Activated CD4-positive, alpha-beta memory T cell treated with anti-CD3 and anti-CD28 coated beads, Interleukin-2, amount 10 ng/mL, durations not matched to agents 7 days and 5 days (primary cell): ENCODE measurements at regions not wholly inside any gene's neighbourhood (a gene's known extent, or its start where the extent isn't known, plus 50 kb on each side); places are given as distances from the start of the nearest gene placed in this dataset.

Experiments used
- CTCF ChIA-PET: fragments of 350-600 bp; sonication (Branson Sonifier 250); formaldehyde crosslinking; loops from one replicate; lab custom pipeline; 2021; ENCODE audit warnings: antibody characterized with exemption, inconsistent platforms; lab: Charles Lee
- POLR2A ChIA-PET: fragments of 350-600 bp; sonication (Branson Sonifier 250); formaldehyde crosslinking; loops from one replicate; lab custom pipeline; 2021; ENCODE audit warnings: antibody characterized with exemption; lab: Charles Lee
- DNase-seq: peaks from one replicate; pipeline ENCODE4 v3.0.0-alpha.2; 2020
- H3K27ac Mint-ChIP-seq: one replicate; pipeline ENCODE4 v1.8.0; 2021; ENCODE audit warnings: mild to moderate bottlenecking, mixed read lengths
- H3K27me3 Mint-ChIP-seq: one replicate; pipeline ENCODE4 v1.8.0; 2021; ENCODE audit warnings: mixed read lengths
- H3K36me3 Mint-ChIP-seq: one replicate; pipeline ENCODE4 v1.8.0; 2021; ENCODE audit warnings: low read depth, mixed read lengths
- H3K4me1 Mint-ChIP-seq: one replicate; pipeline ENCODE4 v1.8.0; 2021; ENCODE audit warnings: mixed read lengths
- H3K4me3 Mint-ChIP-seq: one replicate; pipeline ENCODE4 v1.8.0; 2021; ENCODE audit warnings: mild to moderate bottlenecking, mixed read lengths
- H3K9me3 Mint-ChIP-seq: one replicate; pipeline ENCODE4 v1.8.0; 2021; ENCODE audit warnings: mixed read lengths

- no peak overlapping the region for H3K4me3 Mint-ChIP-seq
- no peaks in the 10 kb centered on the region for H3K4me1 Mint-ChIP-seq
- no peaks in the 10 kb centered on the region for H3K9me3 Mint-ChIP-seq
- no peaks in the 10 kb centered on the region for H3K27me3 Mint-ChIP-seq
- H3K27ac Mint-ChIP-seq: no peak overlapping the region
- ChIA-PET POLR2A (no interaction called here), CTCF (no interaction called here)
- DNase-seq: no peak
- no peaks in the 10 kb centered on the region for H3K36me3 Mint-ChIP-seq
Observed at GRCh38 chr15:35705884-35706585, 160.1 kb upstream of the DPH6 start.

DNA sequence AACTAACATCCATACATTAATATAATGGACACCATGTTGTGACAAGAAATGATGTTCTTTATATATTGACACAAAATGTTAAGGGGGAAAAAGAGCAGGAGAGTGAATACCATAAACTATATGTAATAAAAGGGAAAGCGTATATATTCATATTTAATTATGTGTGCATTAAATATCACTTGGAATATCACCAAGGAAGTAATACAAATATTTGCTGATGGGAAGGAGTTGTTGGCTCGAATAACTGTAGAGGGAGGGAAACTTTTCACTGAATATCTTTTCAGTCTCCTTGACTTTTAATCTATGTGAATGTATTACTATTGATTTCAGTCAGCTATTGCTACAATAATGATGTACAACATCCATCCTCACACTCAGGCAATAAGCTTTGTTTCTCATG lies 167.0 kb upstream of the DPH6 start:
- H3K9me3 Mint-ChIP-seq: no peaks in the 10 kb centered on the region
- H3K27ac Mint-ChIP-seq: no peak overlapping the region
- no peaks in the 10 kb centered on the region for H3K36me3 Mint-ChIP-seq
- peaks cover 4% of the 10 kb centered on the region for H3K27me3 Mint-ChIP-seq
- ChIA-PET CTCF (no interaction called here), POLR2A (no interaction called here)
- no peak for DNase-seq
- no peak overlapping the region for H3K4me3 Mint-ChIP-seq
- H3K4me1 Mint-ChIP-seq: no peaks in the 10 kb centered on the region

DNA sequence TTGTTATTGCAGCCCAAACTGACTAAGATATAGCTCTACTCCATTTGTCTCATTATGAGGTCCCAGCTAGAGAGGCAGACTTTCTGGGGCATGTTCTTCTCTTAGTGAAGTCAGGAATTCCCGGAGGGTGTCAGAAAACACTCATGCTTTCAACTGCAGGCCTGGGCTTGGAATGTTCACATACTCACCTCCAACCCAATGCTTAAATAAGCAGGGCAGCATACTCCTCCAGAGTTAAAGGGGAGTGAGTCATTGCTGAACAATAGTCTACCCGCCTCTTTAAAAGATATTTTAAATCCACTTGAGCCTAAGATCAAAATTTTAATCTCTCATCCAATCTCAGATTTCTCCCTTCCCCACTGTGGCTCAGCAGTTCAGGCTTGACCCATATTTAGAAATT lies 167.8 kb upstream of the DPH6 start:
- H3K36me3 Mint-ChIP-seq: no peaks in the 10 kb centered on the region
- ChIA-PET CTCF (no interaction called here), POLR2A (no interaction called here)
- no peaks in the 10 kb centered on the region for H3K4me1 Mint-ChIP-seq
- no peak for DNase-seq
- H3K4me3 Mint-ChIP-seq: no peak overlapping the region
- H3K27me3 Mint-ChIP-seq: peaks cover 4% of the 10 kb centered on the region
- no peaks in the 10 kb centered on the region for H3K9me3 Mint-ChIP-seq
- H3K27ac Mint-ChIP-seq: no peak overlapping the region

GRCh38 chr15:35717721-35718120 lies 171.8 kb upstream of the DPH6 start:
- ChIA-PET POLR2A (no interaction called here), CTCF (no interaction called here)
- Mint-ChIP-seq H3K27me3 (peaks cover 8% of the 10 kb centered on the region), H3K4me1 (no peaks in the 10 kb centered on the region), H3K27ac (no peak overlapping the region), H3K36me3 (no peaks in the 10 kb centered on the region), H3K4me3 (no peak overlapping the region), H3K9me3 (no peaks in the 10 kb centered on the region)
- DNase-seq: no peak

DNA sequence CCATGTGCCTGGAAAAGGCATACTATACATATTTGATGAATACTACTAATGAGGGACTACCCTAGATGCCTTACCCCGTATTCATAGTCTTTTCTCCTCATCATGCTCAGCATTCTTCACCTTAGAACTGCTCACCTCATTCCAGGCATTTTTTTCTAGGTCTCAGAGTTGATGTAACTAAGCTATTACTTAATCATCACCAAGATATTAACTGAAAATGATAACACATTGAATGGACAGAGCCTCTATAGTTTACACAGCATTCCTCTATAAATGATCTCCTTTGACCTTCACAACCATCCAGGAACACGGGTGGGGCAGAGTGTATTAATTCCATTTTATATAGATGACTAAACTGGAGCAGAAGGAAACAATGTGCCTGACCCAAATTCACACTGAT lies 174.1 kb upstream of the DPH6 start:
- Mint-ChIP-seq H3K27me3 (peaks cover 8% of the 10 kb centered on the region), H3K9me3 (no peaks in the 10 kb centered on the region), H3K36me3 (no peaks in the 10 kb centered on the region), H3K4me1 (no peaks in the 10 kb centered on the region), H3K4me3 (no peak overlapping the region), H3K27ac (no peak overlapping the region)
- CTCF ChIA-PET: interaction anchor here (1.4 kb wide), 1 partner anchor 32 kb away, joined by 3 read pairs; no protein-coding TSS in a partner anchor
- no peak for DNase-seq
- POLR2A ChIA-PET: no interaction called here

- H3K36me3 Mint-ChIP-seq: no peaks in the 10 kb centered on the region
- H3K4me1 Mint-ChIP-seq: no peaks in the 10 kb centered on the region
- H3K4me3 Mint-ChIP-seq: no peak overlapping the region
- ChIA-PET CTCF (no interaction called here), POLR2A (no interaction called here)
- H3K9me3 Mint-ChIP-seq: no peaks in the 10 kb centered on the region
- DNase-seq: no peak
- H3K27me3 Mint-ChIP-seq: peaks cover 8% of the 10 kb centered on the region
- no peak overlapping the region for H3K27ac Mint-ChIP-seq
Observed at GRCh38 chr15:35720984-35721383, 175.0 kb upstream of the DPH6 start.

GRCh38 chr15:35721751-35722150 lies 175.8 kb upstream of the DPH6 start:
- no peaks in the 10 kb centered on the region for H3K36me3 Mint-ChIP-seq
- ChIA-PET CTCF (no interaction called here), POLR2A (no interaction called here)
- H3K4me3 Mint-ChIP-seq: no peak overlapping the region
- no peak for DNase-seq
- H3K9me3 Mint-ChIP-seq: no peaks in the 10 kb centered on the region
- no peaks in the 10 kb centered on the region for H3K4me1 Mint-ChIP-seq
- no peak overlapping the region for H3K27ac Mint-ChIP-seq
- H3K27me3 Mint-ChIP-seq: peaks cover 8% of the 10 kb centered on the region

DNA sequence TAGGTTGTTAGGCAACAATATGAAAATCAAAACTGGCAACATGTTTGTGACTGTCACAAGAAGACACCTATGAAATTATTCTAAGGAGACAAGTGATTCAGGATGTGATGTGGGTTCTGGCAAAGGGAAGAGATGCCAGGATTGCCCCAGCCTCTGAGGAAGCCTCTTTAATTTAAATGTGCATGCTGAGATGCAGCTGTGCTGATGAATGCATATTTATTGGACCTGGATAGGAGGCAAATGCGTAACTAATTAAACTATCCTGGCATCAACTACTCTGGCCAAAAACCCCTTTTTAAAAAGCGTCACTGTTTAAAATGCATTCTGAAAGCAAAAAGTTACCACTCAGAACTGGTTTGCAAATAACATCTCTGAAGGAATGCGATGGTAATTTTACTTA lies 176.5 kb upstream of the DPH6 start:
- DNase-seq: no peak
- CTCF ChIA-PET: interaction anchor here (0.8 kb wide), 1 partner anchor 29 kb away, joined by 3 read pairs; no protein-coding TSS in a partner anchor
- H3K4me1 Mint-ChIP-seq: no peaks in the 10 kb centered on the region
- no peak overlapping the region for H3K27ac Mint-ChIP-seq
- no peaks in the 10 kb centered on the region for H3K9me3 Mint-ChIP-seq
- POLR2A ChIA-PET: no interaction called here
- no peak overlapping the region for H3K4me3 Mint-ChIP-seq
- peaks cover 8% of the 10 kb centered on the region for H3K27me3 Mint-ChIP-seq
- no peaks in the 10 kb centered on the region for H3K36me3 Mint-ChIP-seq

DNA sequence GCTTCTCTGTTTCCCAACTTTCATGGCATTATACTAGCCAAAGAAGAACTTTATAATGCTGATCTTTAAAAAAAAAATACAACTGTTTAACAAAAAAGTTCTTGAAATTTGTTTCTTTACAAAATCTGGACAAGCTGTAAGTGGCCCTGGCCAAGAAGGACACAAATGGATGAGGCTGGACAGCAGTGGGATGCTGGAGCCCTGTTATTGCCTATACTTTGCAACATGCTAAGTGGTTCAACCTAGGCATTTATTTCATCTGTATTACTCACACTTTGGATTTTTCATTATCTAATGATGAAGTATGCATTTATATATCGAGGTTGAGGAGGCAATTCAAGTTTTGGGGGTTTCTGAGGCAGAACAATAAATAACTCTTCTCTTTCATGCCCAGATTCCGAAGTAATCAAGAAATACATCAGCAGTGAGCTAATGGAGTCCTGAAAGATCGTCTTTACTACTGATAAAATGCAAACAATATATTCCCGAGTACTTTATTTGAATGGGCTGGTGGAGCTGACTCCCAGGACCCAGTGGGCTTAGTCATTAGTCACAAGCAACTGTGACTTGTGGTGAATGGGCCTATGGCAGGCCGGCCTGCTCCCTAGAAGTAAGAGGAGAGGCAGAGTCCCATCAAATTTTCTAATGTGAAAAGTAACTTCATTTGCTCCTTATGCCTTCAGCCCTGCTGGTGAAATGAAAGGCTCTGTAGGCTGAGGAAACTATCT lies 177.3 kb upstream of the DPH6 start:
- H3K4me1 Mint-ChIP-seq: no peaks in the 10 kb centered on the region
- ChIA-PET POLR2A (no interaction called here), CTCF (interaction anchor here (0.8 kb wide), 1 partner anchor 29 kb away, joined by 3 read pairs; no protein-coding TSS in a partner anchor)
- H3K9me3 Mint-ChIP-seq: no peaks in the 10 kb centered on the region
- no peaks in the 10 kb centered on the region for H3K36me3 Mint-ChIP-seq
- no peak overlapping the region for H3K4me3 Mint-ChIP-seq
- no peak for DNase-seq
- no peak overlapping the region for H3K27ac Mint-ChIP-seq
- peaks cover 4% of the 10 kb centered on the region for H3K27me3 Mint-ChIP-seq

DNA sequence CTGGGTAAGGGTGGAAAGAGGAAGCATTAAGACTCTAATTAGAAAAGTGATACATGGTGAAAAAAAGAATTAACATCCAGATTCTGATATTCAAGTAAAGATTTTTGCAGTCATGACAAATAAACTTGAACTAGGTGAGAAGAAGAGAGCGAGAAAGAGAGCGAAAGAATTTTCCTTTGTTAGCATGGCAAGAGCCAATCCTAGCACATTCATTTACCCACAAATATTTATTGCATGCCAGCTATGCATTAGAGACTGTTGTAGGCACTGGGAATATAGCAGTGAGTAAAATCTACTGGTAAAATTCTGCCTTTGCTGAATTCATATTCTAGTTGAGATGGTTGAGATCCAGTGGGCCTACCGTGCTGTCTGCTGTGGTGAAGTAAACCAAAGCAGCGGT lies 177.9 kb upstream of the DPH6 start:
- ChIA-PET CTCF (no interaction called here), POLR2A (no interaction called here)

GRCh38 chr15:35724626-35725025 lies 178.7 kb upstream of the DPH6 start:
- ChIA-PET POLR2A (no interaction called here), CTCF (no interaction called here)
- H3K4me3 Mint-ChIP-seq: no peak overlapping the region
- no peak for DNase-seq
- H3K36me3 Mint-ChIP-seq: no peaks in the 10 kb centered on the region
- H3K27ac Mint-ChIP-seq: no peak overlapping the region
- no peaks in the 10 kb centered on the region for H3K9me3 Mint-ChIP-seq
- H3K4me1 Mint-ChIP-seq: no peaks in the 10 kb centered on the region
- H3K27me3 Mint-ChIP-seq: peaks cover 2% of the 10 kb centered on the region

More for the DNA sequence above, 177.9 kb upstream of the DPH6 start:
- no peaks in the 10 kb centered on the region for H3K9me3 Mint-ChIP-seq
- H3K4me3 Mint-ChIP-seq: no peak overlapping the region
- H3K36me3 Mint-ChIP-seq: no peaks in the 10 kb centered on the region
- no peaks in the 10 kb centered on the region for H3K4me1 Mint-ChIP-seq
- H3K27ac Mint-ChIP-seq: no peak overlapping the region
- DNase-seq: no peak
- peaks cover 4% of the 10 kb centered on the region for H3K27me3 Mint-ChIP-seq

- CTCF ChIA-PET: no interaction called here
- Mint-ChIP-seq H3K27ac (no peak overlapping the region), H3K4me3 (no peak overlapping the region), H3K36me3 (no peaks in the 10 kb centered on the region), H3K4me1 (no peaks in the 10 kb centered on the region), H3K9me3 (no peaks in the 10 kb centered on the region), H3K27me3 (no peaks in the 10 kb centered on the region)
- DNase-seq: no peak
- POLR2A ChIA-PET: no interaction called here
Observed at GRCh38 chr15:35725353-35725752, 179.4 kb upstream of the DPH6 start.

DNA sequence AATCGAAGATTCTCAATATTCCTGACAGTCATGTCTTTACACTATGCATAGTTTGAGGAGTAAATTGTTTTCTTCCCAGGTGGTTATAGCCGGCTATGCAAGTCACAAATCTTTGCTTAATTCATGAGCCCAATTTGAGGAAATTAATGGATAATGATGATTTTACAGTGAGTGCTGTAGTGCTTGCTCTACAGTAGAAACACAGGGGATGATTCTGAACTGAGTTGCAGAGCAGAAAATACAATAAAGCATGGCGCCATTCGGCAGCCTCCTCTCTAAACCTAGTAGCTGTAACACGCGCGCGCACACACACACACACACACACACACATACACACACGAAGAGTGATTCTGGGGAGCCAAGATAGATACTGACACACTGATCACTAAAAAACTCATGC lies 181.7 kb upstream of the DPH6 start:
- Mint-ChIP-seq H3K36me3 (no peaks in the 10 kb centered on the region), H3K4me3 (no peak overlapping the region), H3K27me3 (no peaks in the 10 kb centered on the region), H3K9me3 (no peaks in the 10 kb centered on the region), H3K27ac (no peak overlapping the region), H3K4me1 (no peaks in the 10 kb centered on the region)
- CTCF ChIA-PET: no interaction called here
- POLR2A ChIA-PET: no interaction called here
- DNase-seq: no peak
